A673 (cell line): ENCODE measurements at regions not wholly inside any gene's neighbourhood (a gene's known extent, or its start where the extent isn't known, plus 50 kb on each side); places are given as distances from the start of the nearest gene placed in this dataset.
A peak's percentile ranks its signal among the peaks of the same experiment; 100 is the strongest.

Source experiments
- BruUV-seq: library from RNA; stranded (reverse); fragments of 400-500 nt; replicated peaks from 2 replicates; lab custom pipeline; 2021; lab: Mats Ljungman, UMichigan
- CTCF ChIA-PET: fragments of 300-600 bp; sonication (Branson Sonifier 250); formaldehyde crosslinking; loops from one replicate; lab custom pipeline; 2022; ENCODE audit warnings: antibody characterized with exemption; lab: Charles Lee
- POLR2A ChIA-PET: fragments of 300-600 bp; sonication (Branson Sonifier 250); formaldehyde crosslinking; loops from one replicate; lab custom pipeline; 2022; ENCODE audit warnings: antibody characterized with exemption; ENCODE audit not compliant: low non-redundant PET; lab: Charles Lee
- DNase-seq: peaks from one replicate; pipeline ENCODE4 v3.0.0-alpha.2; 2015; ENCODE audit warnings: low spot score
- H3K27ac ChIP-seq: fragments of 200-600 bp; sonication (generic); 2 replicates; pipeline ENCODE4 v1.5.1; 2016; ENCODE audit warnings: mixed run types, low read depth, mild to moderate bottlenecking, mixed read lengths, antibody characterized with exemption, low read length; ENCODE audit not compliant: poor library complexity, severe bottlenecking
- H3K27me3 ChIP-seq: fragments of 200-600 bp; sonication (generic); replicated peaks from 2 replicates; pipeline ENCODE4 v1.6.1; 2017; ENCODE audit warnings: mixed run types, low read depth, mild to moderate bottlenecking, mixed read lengths, antibody characterized with exemption, low read length; ENCODE audit not compliant: insufficient read depth, poor library complexity
- H3K36me3 ChIP-seq: fragments of 200-600 bp; sonication (generic); 2 replicates; pipeline ENCODE4 v1.6.1; 2016; ENCODE audit warnings: mixed run types, mild to moderate bottlenecking, mixed read lengths, antibody characterized with exemption, low read length; ENCODE audit not compliant: insufficient read depth, poor library complexity, severe bottlenecking
- H3K4me1 ChIP-seq: fragments of 200-600 bp; sonication (generic); 2 replicates; pipeline ENCODE4 v1.6.1; 2017; ENCODE audit warnings: mixed run types, mild to moderate bottlenecking, mixed read lengths, antibody characterized with exemption, low read length; ENCODE audit not compliant: insufficient read depth, poor library complexity, severe bottlenecking
- H3K4me3 ChIP-seq: fragments of 200-600 bp; sonication (generic); 2 replicates; pipeline ENCODE4 v1.5.1; 2016; ENCODE audit warnings: low read depth, mixed run types, mild to moderate bottlenecking, mixed read lengths, low read length; ENCODE audit not compliant: poor library complexity, severe bottlenecking
- H3K9me3 ChIP-seq: fragments of 200-600 bp; sonication (generic); 2 replicates; pipeline ENCODE4 v1.6.1; 2016; ENCODE audit warnings: mixed run types, low read depth, mild to moderate bottlenecking, mixed read lengths, antibody characterized with exemption, low read length; ENCODE audit not compliant: poor library complexity, severe bottlenecking
- EZH2 ChIP-seq: fragments of 200-600 bp; sonication (generic); IDR thresholded peaks from 2 replicates; pipeline ENCODE4 v1.6.1; 2017; ENCODE audit warnings: borderline replicate concordance, low read depth, mild to moderate bottlenecking, mixed read lengths, antibody characterized with exemption, low read length; ENCODE audit not compliant: poor library complexity, severe bottlenecking
- intact Hi-C: fragments of 100-400 bp; cut with micrococcal nuclease; formaldehyde crosslinking; loops from one replicate; pipeline ENCODE4 v1.10.0; 2022; ENCODE audit not compliant: unreplicated experiment
- TF ChIP-seq, protein P1 (sequence below): fragments of 300-800, 200-600 bp; sonication (generic); conservative IDR thresholded peaks from 2 replicates; pipeline ENCODE4 v1.5.1; 2017; ENCODE audit warnings: low read depth, mild to moderate bottlenecking, antibody characterized with exemption, low read length, moderate library complexity, mixed read lengths

DNA sequence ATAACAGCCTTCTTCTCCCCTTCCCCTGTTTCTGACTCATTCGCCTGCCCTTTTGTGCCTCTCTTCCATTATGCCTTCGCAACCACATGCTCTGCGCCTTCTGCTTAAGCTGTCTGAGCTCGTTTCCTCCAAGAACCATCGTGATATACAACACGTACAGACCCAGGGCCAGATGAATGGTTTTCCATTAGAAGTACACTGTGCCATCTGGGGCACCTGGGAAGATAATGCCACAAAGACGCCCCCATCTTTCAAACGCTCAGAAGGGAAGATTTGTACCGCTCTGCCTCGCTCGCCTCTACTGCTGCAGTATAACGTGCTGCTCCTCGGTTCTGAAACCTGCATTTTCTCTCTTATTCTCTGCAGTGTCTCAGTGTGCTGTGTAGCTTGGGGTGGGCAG, 470.9 kb upstream of the STXBP6 start:
- no TSS peak for BruUV-seq
- no peak for DNase-seq
- H3K27me3 ChIP-seq = no peaks in the 10 kb centered on the region
- ChIA-PET CTCF (no interaction called here), POLR2A (no interaction called here)
- H3K9me3 ChIP-seq = no peaks in the 10 kb centered on the region
- H3K27ac ChIP-seq = no peak overlapping the region
- TF ChIP-seq, protein P1, sequence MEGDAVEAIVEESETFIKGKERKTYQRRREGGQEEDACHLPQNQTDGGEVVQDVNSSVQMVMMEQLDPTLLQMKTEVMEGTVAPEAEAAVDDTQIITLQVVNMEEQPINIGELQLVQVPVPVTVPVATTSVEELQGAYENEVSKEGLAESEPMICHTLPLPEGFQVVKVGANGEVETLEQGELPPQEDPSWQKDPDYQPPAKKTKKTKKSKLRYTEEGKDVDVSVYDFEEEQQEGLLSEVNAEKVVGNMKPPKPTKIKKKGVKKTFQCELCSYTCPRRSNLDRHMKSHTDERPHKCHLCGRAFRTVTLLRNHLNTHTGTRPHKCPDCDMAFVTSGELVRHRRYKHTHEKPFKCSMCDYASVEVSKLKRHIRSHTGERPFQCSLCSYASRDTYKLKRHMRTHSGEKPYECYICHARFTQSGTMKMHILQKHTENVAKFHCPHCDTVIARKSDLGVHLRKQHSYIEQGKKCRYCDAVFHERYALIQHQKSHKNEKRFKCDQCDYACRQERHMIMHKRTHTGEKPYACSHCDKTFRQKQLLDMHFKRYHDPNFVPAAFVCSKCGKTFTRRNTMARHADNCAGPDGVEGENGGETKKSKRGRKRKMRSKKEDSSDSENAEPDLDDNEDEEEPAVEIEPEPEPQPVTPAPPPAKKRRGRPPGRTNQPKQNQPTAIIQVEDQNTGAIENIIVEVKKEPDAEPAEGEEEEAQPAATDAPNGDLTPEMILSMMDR = no peak
- H3K36me3 ChIP-seq = no peaks in the 10 kb centered on the region
- no peak overlapping the region for H3K4me3 ChIP-seq
- H3K4me1 ChIP-seq = no peaks in the 10 kb centered on the region
- intact Hi-C loops = no loop called here

- Histone ChIP-seq H3K9me3 (no peaks in the 10 kb centered on the region), H3K36me3 (no peaks in the 10 kb centered on the region), H3K27ac (no peak overlapping the region), H3K4me3 (no peak overlapping the region), H3K27me3 (no peaks in the 10 kb centered on the region), H3K4me1 (no peaks in the 10 kb centered on the region)
- ChIA-PET CTCF (no interaction called here), POLR2A (no interaction called here)
- no peak for DNase-seq
- no peak for TF ChIP-seq EZH2
- TF ChIP-seq, protein P1 = no peak
- intact Hi-C loops = no loop called here
- no TSS peak for BruUV-seq
Measured at GRCh38 chr14:25518364-25518763, 468.4 kb upstream of the STXBP6 start.

GRCh38 chr14:25516838-25517237, 466.9 kb upstream of the STXBP6 start:
- CTCF ChIA-PET = no interaction called here
- POLR2A ChIA-PET = no interaction called here
- no peaks in the 10 kb centered on the region for H3K36me3 ChIP-seq
- no peak overlapping the region for H3K4me3 ChIP-seq
- TF ChIP-seq, protein P1 = peak; percentile 59
- no peak for TF ChIP-seq EZH2
- intact Hi-C loops = no loop called here
- no peaks in the 10 kb centered on the region for H3K27me3 ChIP-seq
- H3K4me1 ChIP-seq = no peaks in the 10 kb centered on the region
- no TSS peak for BruUV-seq
- DNase-seq = peak; percentile 75
- H3K9me3 ChIP-seq = no peaks in the 10 kb centered on the region
- no peak overlapping the region for H3K27ac ChIP-seq
